OCI-LY7 (cell line): ENCODE measurements at regions not wholly inside any gene's neighbourhood (a gene's known extent, or its start where the extent isn't known, plus 50 kb on each side); places are given as distances from the start of the nearest gene placed in this dataset.

Experiments used
- BruUV-seq: library from RNA; stranded (reverse); fragments of 400-500 nt; replicated peaks from 2 replicates; lab custom pipeline; 2021; lab: Mats Ljungman, UMichigan
- CTCF ChIA-PET: fragments of 300-600 bp; sonication (Branson Sonifier 250); formaldehyde crosslinking; loops from one replicate; lab custom pipeline; 2022; ENCODE audit warnings: antibody characterized with exemption; ENCODE audit not compliant: unreplicated experiment; lab: Charles Lee
- POLR2A ChIA-PET: fragments of 300-600 bp; sonication (Branson Sonifier 250); formaldehyde crosslinking; loops from one replicate; lab custom pipeline; 2022; ENCODE audit warnings: antibody characterized with exemption; lab: Charles Lee
- DNase-seq: peaks from one replicate; pipeline ENCODE4 v3.0.0-alpha.2; 2015; ENCODE audit warnings: low spot score
- H2AFZ ChIP-seq: fragments of 200-600 bp; sonication (generic), shearing (Covaris generic); 2 replicates; pipeline ENCODE4 v1.6.1; 2014; ENCODE audit warnings: mild to moderate bottlenecking, antibody characterized with exemption, low read length, moderate library complexity
- H3K27ac ChIP-seq: fragments of 200-600 bp; sonication (generic); 2 replicates; pipeline ENCODE4 v1.5.1; 2014; ENCODE audit warnings: mixed run types, low read depth, mild to moderate bottlenecking, moderate library complexity, low read length, inconsistent platforms; ENCODE audit not compliant: poor library complexity, severe bottlenecking
- H3K36me3 ChIP-seq: fragments of 200-600 bp; sonication (generic); 2 replicates; pipeline ENCODE4 v1.6.1; 2014; ENCODE audit warnings: mild to moderate bottlenecking, antibody characterized with exemption, low read length, moderate library complexity, mixed read lengths; ENCODE audit not compliant: insufficient read depth
- H3K4me1 ChIP-seq: fragments of 200-600 bp; sonication (generic); 2 replicates; pipeline ENCODE4 v1.5.1; 2014; ENCODE audit warnings: mild to moderate bottlenecking, low read length; ENCODE audit not compliant: insufficient read depth, poor library complexity, severe bottlenecking
- H3K4me2 ChIP-seq: fragments of 200-600 bp; sonication (generic); 2 replicates; pipeline ENCODE4 v1.6.1; 2014; ENCODE audit warnings: mild to moderate bottlenecking, low read length
- H3K4me3 ChIP-seq: fragments of 200-600 bp; sonication (generic); 2 replicates; pipeline ENCODE4 v1.5.1; 2014; ENCODE audit warnings: mild to moderate bottlenecking, low read depth, low read length; ENCODE audit not compliant: poor library complexity, severe bottlenecking
- H3K79me2 ChIP-seq: fragments of 200-600 bp; sonication (generic); 2 replicates; pipeline ENCODE4 v1.6.1; 2016; ENCODE audit warnings: low read depth, mild to moderate bottlenecking, low read length, moderate library complexity, mixed read lengths; ENCODE audit not compliant: insufficient read depth
- H3K9me2 ChIP-seq: fragments of 200-600 bp; sonication (generic); 2 replicates; pipeline ENCODE4 v1.6.1; 2016; ENCODE audit warnings: mild to moderate bottlenecking, low read length, mixed read lengths; ENCODE audit not compliant: insufficient read depth
- H3K9me3 ChIP-seq: fragments of 200-600 bp; sonication (generic); 2 replicates; pipeline ENCODE4 v1.6.1; 2014; ENCODE audit warnings: mild to moderate bottlenecking, mixed run types, low read length, mixed read lengths
- H4K20me1 ChIP-seq: fragments of 200-600 bp; sonication (generic); 2 replicates; pipeline ENCODE4 v1.6.1; 2014; ENCODE audit warnings: mild to moderate bottlenecking, antibody characterized with exemption, low read length, moderate library complexity, mixed read lengths; ENCODE audit not compliant: insufficient read depth
- CTCF ChIP-seq: fragments of 200-600 bp; sonication (generic); conservative IDR thresholded peaks from 2 replicates; pipeline ENCODE4 v1.5.1; 2014; ENCODE audit warnings: mild to moderate bottlenecking, antibody characterized with exemption, low read length, moderate library complexity, mixed read lengths
- EZH2phosphoT487 ChIP-seq: fragments of 200-600 bp; sonication (generic); IDR thresholded peaks from 2 replicates; pipeline ENCODE4 v1.6.1; 2018; ENCODE audit warnings: low read depth, borderline replicate concordance, mild to moderate bottlenecking, mixed run types, antibody characterized with exemption, low read length, moderate library complexity, mixed read lengths
- intact Hi-C: fragments of 100-400 bp; cut with micrococcal nuclease; formaldehyde crosslinking; loops from one replicate; pipeline ENCODE4 v1.10.0; 2022; ENCODE audit not compliant: unreplicated experiment

GRCh38 chr6:100166956-100167355 lies 172.9 kb upstream of the MCHR2 start:
- no peaks in the 10 kb centered on the region for H3K36me3 ChIP-seq
- no peaks in the 10 kb centered on the region for H3K9me2 ChIP-seq
- H3K4me2 ChIP-seq = no peak overlapping the region
- no peak overlapping the region for H3K27ac ChIP-seq
- CTCF ChIA-PET = no interaction called here
- H3K4me1 ChIP-seq = no peaks in the 10 kb centered on the region
- no peaks in the 10 kb centered on the region for H3K9me3 ChIP-seq
- POLR2A ChIA-PET = no interaction called here
- no TSS peak for BruUV-seq
- H2AFZ ChIP-seq = no peak overlapping the region
- H4K20me1 ChIP-seq = no peaks in the 10 kb centered on the region
- H3K4me3 ChIP-seq = no peak overlapping the region
- H3K79me2 ChIP-seq = no peaks in the 10 kb centered on the region
- intact Hi-C loops = no loop called here
- TF ChIP-seq CTCF (no peak), EZH2phosphoT487 (no peak)
- DNase-seq = no peak

- no peaks in the 10 kb centered on the region for H3K9me2 ChIP-seq
- ChIA-PET POLR2A (interaction anchor here (0.7 kb wide), 2 partner anchors 13 to 38 kb away, joined by 3 to 4 read pairs; no protein-coding TSS in a partner anchor), CTCF (no interaction called here)
- H3K4me1 ChIP-seq = no peaks in the 10 kb centered on the region
- intact Hi-C loops = no loop called here
- no peak for DNase-seq
- H3K9me3 ChIP-seq = no peaks in the 10 kb centered on the region
- H3K4me2 ChIP-seq = no peak overlapping the region
- no peaks in the 10 kb centered on the region for H3K79me2 ChIP-seq
- no peak overlapping the region for H2AFZ ChIP-seq
- BruUV-seq = no TSS peak
- TF ChIP-seq CTCF = no peak
- no peak for TF ChIP-seq EZH2phosphoT487
- H3K36me3 ChIP-seq = no peaks in the 10 kb centered on the region
- H3K27ac ChIP-seq = no peak overlapping the region
- no peak overlapping the region for H3K4me3 ChIP-seq
- no peaks in the 10 kb centered on the region for H4K20me1 ChIP-seq
These were observed 171.4 kb upstream of the MCHR2 start for GRCh38 chr6:100165442-100165841.

GRCh38 chr6:100163035-100163434 lies 169.0 kb upstream of the MCHR2 start:
- POLR2A ChIA-PET = interaction anchor here (0.8 kb wide), 1 partner anchor 9 kb away, joined by 3 read pairs; no protein-coding TSS in a partner anchor
- CTCF ChIA-PET = no interaction called here

More at GRCh38 chr6:100163035-100163434, 169.0 kb upstream of the MCHR2 start:
- no peaks in the 10 kb centered on the region for H3K4me1 ChIP-seq
- intact Hi-C loops = no loop called here
- no peak overlapping the region for H3K4me2 ChIP-seq
- H2AFZ ChIP-seq = no peak overlapping the region
- no peaks in the 10 kb centered on the region for H3K9me2 ChIP-seq
- BruUV-seq = no TSS peak
- H3K36me3 ChIP-seq = no peaks in the 10 kb centered on the region
- no peak for DNase-seq
- H4K20me1 ChIP-seq = no peaks in the 10 kb centered on the region
- no peaks in the 10 kb centered on the region for H3K79me2 ChIP-seq
- TF ChIP-seq CTCF = no peak
- TF ChIP-seq EZH2phosphoT487 = no peak
- H3K27ac ChIP-seq = no peak overlapping the region
- no peak overlapping the region for H3K4me3 ChIP-seq
- no peaks in the 10 kb centered on the region for H3K9me3 ChIP-seq
